DMS53 treated with DMSO at 0.1 percent for 48 hours (cell line): ENCODE measurements at regions not wholly inside any gene's neighbourhood (a gene's known extent, or its start where the extent isn't known, plus 50 kb on each side); places are given as distances from the start of the nearest gene placed in this dataset.

ENCODE experiments used
- DNase-seq: peaks from one replicate; lab custom pipeline; 2025; ENCODE audit not compliant: unreplicated experiment; lab: John Stamatoyannopoulos, UW

GRCh38 chr7:27299861-27300260, 57.3 kb downstream of the EVX1 start:
- no peak for DNase-seq

GRCh38 chr7:27300421-27300820, 57.8 kb downstream of the EVX1 start:
- DNase-seq: no peak

- no peak for DNase-seq
Measured at GRCh38 chr7:27302590-27302989, 60.0 kb downstream of the EVX1 start.

GRCh38 chr7:27303026-27303425, 60.4 kb downstream of the EVX1 start:
- DNase-seq: no peak

- no peak for DNase-seq
Measured at GRCh38 chr7:27305854-27306253, 63.3 kb downstream of the EVX1 start.

- no peak for DNase-seq
Measured at GRCh38 chr7:27312820-27313219, 70.2 kb downstream of the EVX1 start.

- DNase-seq: no peak
Measured at GRCh38 chr7:27314111-27314510, 71.5 kb downstream of the EVX1 start.

GRCh38 chr7:27315066-27315465, 72.5 kb downstream of the EVX1 start:
- DNase-seq: no peak

- DNase-seq: no peak
Measured at GRCh38 chr7:27316311-27316710, 73.7 kb downstream of the EVX1 start.

GRCh38 chr7:27324246-27324645, 81.6 kb downstream of the EVX1 start:
- no peak for DNase-seq

GRCh38 chr7:27329909-27330308, 87.3 kb downstream of the EVX1 start:
- DNase-seq: no peak

- no peak for DNase-seq
Measured at GRCh38 chr7:27339478-27339877, 96.9 kb downstream of the EVX1 start.

- no peak for DNase-seq
Measured at GRCh38 chr7:27344471-27344870, 101.9 kb downstream of the EVX1 start.

- no peak for DNase-seq
Measured at GRCh38 chr7:27345164-27345887, 102.7 kb downstream of the EVX1 start.

- DNase-seq: no peak
Measured at GRCh38 chr7:27345997-27346396, 103.4 kb downstream of the EVX1 start.

- DNase-seq: peak; percentile 87
Measured at GRCh38 chr7:27346531-27347275, 104.1 kb downstream of the EVX1 start.

GRCh38 chr7:27347276-27347640, 104.7 kb downstream of the EVX1 start:
- no peak for DNase-seq

- DNase-seq: no peak
Measured at GRCh38 chr7:27349621-27350020, 107.0 kb downstream of the EVX1 start.

GRCh38 chr7:27351137-27351536, 108.5 kb downstream of the EVX1 start:
- no peak for DNase-seq

GRCh38 chr7:27351786-27352185, 109.2 kb downstream of the EVX1 start:
- DNase-seq: no peak

- DNase-seq: no peak
Measured at GRCh38 chr7:27359181-27360125, 116.9 kb downstream of the EVX1 start.

GRCh38 chr7:27361522-27361921, 118.9 kb downstream of the EVX1 start:
- DNase-seq: no peak
